ENCODE measurements at regions not wholly inside any gene's neighbourhood (a gene's known extent, or its start where the extent isn't known, plus 50 kb on each side); places are given as distances from the start of the nearest gene placed in this dataset.

DNA sequence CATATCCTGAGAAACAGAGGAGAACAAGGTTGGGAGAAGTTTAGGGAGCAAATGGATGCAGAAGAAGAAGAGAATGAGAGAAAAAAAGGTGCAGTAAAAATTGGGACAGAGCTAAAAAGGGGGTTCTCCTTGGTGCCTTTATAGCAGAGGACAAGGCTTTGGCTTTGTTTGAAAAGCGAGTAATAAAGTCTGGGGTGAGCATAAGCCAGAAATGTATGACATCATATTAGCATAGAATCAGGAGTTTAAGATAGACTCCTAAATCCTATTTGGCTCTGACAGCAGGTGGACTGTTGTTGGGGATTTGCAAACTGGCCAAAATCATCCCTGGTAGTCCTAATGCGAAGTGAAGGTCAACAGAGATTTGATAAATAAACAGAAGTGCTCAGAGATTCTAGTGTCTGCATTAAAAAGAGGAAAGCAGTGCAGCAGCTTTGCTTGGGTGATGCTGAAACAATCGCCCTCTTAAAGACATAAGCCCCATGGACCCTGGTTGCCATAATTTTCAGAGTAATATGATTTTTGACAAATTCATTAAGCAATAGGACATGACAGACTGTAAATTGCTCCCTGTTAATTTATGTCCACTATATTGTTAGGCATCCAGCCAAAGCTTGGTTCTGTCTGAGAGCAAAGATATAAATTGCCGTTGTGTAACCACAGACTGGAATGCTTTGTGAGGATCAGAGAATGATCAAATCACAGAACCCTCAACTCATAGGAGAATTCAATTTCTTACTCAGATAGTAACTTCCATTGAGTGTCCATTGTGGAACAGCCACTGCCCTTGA is 385.0 kb upstream of the NFIA start:
- H3K9ac ChIP-seq (ENCODE audit: extremely low read depth, insufficient read length, low read length), result no peak overlapping the region
- H3K4me3 Mint-ChIP-seq, result no peak overlapping the region
- H3K27me3 Mint-ChIP-seq (ENCODE audit: low read depth), result no peaks in the 10 kb centered on the region

More for the DNA sequence above, 385.0 kb upstream of the NFIA start:
- Histone ChIP-seq H4K20me1 (ENCODE audit: control insufficient read depth, insufficient read depth, insufficient read length) (no peaks in the 10 kb centered on the region), H2BK5ac (ENCODE audit: insufficient read length, low read length) (no peak overlapping the region), H4K91ac (ENCODE audit: insufficient read length, low read depth, low read length) (no peak overlapping the region), H2BK12ac (ENCODE audit: insufficient read length, low read depth, low read length) (no peak overlapping the region), H3K23me2 (ENCODE audit: insufficient read length, low read depth, low read length, poor library complexity, severe bottlenecking) (no peaks in the 10 kb centered on the region), H2BK120ac (ENCODE audit: low read depth, low read length, poor library complexity, severe bottlenecking) (no peak overlapping the region), H3K14ac (ENCODE audit: insufficient read depth, low read length) (no peak overlapping the region), H4K5ac (ENCODE audit: insufficient read length, low read depth, low read length) (no peak overlapping the region), H2AK5ac (ENCODE audit: insufficient read length, low read length) (no peak overlapping the region), H3K56ac (ENCODE audit: insufficient read length, low read depth, low read length) (no peak overlapping the region), H3K4ac (ENCODE audit: low read depth, low read length) (no peak overlapping the region), H3K18ac (ENCODE audit: insufficient read length, low read depth, low read length) (no peak overlapping the region), H3K27me3 (ENCODE audit: insufficient read depth, low read length) (no peaks in the 10 kb centered on the region), H3K4me1 (ENCODE audit: insufficient read depth, low read length) (no peaks in the 10 kb centered on the region), H3T11ph (ENCODE audit: low read length) (no peak overlapping the region), H3K9me3 (ENCODE audit: control insufficient read depth, low read depth, low read length) (no peaks in the 10 kb centered on the region), H3K4me2 (ENCODE audit: insufficient read depth, insufficient read length, low read length) (no peak overlapping the region), H3K79me2 (ENCODE audit: insufficient read depth, low read length) (no peaks in the 10 kb centered on the region), H2BK15ac (ENCODE audit: low read depth, low read length) (no peak overlapping the region), H3K79me1 (ENCODE audit: insufficient read depth, low read depth, low read length, poor library complexity, severe bottlenecking) (no peaks in the 10 kb centered on the region), H3K27ac (ENCODE audit: insufficient read length, low read depth, low read length) (no peak overlapping the region), H2BK20ac (ENCODE audit: low read depth, low read length, poor library complexity, severe bottlenecking) (no peak overlapping the region), H4K8ac (replicated peaks; ENCODE audit: insufficient read length, low read depth, low read length) (no peak overlapping the region), H2AFZ (ENCODE audit: low read length) (no peak overlapping the region), H3K23ac (ENCODE audit: insufficient read length, low read depth, low read length) (no peak overlapping the region)
- TF ChIP-seq, protein P1, sequence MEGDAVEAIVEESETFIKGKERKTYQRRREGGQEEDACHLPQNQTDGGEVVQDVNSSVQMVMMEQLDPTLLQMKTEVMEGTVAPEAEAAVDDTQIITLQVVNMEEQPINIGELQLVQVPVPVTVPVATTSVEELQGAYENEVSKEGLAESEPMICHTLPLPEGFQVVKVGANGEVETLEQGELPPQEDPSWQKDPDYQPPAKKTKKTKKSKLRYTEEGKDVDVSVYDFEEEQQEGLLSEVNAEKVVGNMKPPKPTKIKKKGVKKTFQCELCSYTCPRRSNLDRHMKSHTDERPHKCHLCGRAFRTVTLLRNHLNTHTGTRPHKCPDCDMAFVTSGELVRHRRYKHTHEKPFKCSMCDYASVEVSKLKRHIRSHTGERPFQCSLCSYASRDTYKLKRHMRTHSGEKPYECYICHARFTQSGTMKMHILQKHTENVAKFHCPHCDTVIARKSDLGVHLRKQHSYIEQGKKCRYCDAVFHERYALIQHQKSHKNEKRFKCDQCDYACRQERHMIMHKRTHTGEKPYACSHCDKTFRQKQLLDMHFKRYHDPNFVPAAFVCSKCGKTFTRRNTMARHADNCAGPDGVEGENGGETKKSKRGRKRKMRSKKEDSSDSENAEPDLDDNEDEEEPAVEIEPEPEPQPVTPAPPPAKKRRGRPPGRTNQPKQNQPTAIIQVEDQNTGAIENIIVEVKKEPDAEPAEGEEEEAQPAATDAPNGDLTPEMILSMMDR (conservative IDR thresholded peaks at IDR 0.05), result no peak
- peaks cover 0 to 13% (median 8%) of the 10 kb centered on the region in 3 experiments; a peak in 4 of 7 replicates for H3K36me3 Mint-ChIP-seq (ENCODE audit: insufficient read depth in 1 of 3, low read depth in 3 of 3)
- H3K27ac Mint-ChIP-seq, result no peak overlapping the region
- H3K4me1 Mint-ChIP-seq, result peaks cover 4 to 5% of the 10 kb centered on the region in 2 experiments; a peak in 3 of 4 replicates
- no peak for DNase-seq
- WGBS (ENCODE audit: extremely low coverage, insufficient read length, low lambda C conversion rate), result no CpG with 5 or more reads among the region's 4 CpGs
- H3K9me3 Mint-ChIP-seq, result peaks cover 5 to 20% of the 10 kb centered on the region in 2 experiments; a peak in 4 of 5 replicates
